Activated naive CD4-positive, alpha-beta T cell treated with anti-CD3 and anti-CD28 coated beads for 36 hours (primary cell): ENCODE measurements at regions not wholly inside any gene's neighbourhood (a gene's known extent, or its start where the extent isn't known, plus 50 kb on each side); places are given as distances from the start of the nearest gene placed in this dataset.

Experiments
- CTCF ChIA-PET: fragments of 350-600 bp; sonication (Branson Sonifier 250); formaldehyde crosslinking; loops from one replicate; lab custom pipeline; 2021; ENCODE audit warnings: antibody characterized with exemption; lab: Charles Lee
- DNase-seq: peaks from one replicate; pipeline ENCODE4 v3.0.0-alpha.2; 2020
- H3K27ac Mint-ChIP-seq: one replicate; pipeline ENCODE4 v1.8.0; 2021; ENCODE audit warnings: mild to moderate bottlenecking, mixed read lengths
- H3K27me3 Mint-ChIP-seq: one replicate; pipeline ENCODE4 v1.8.0; 2021; ENCODE audit warnings: low read depth, mixed read lengths
- H3K36me3 Mint-ChIP-seq: one replicate; pipeline ENCODE4 v1.8.0; 2021; ENCODE audit warnings: low read depth, mixed read lengths
- H3K4me1 Mint-ChIP-seq: one replicate; pipeline ENCODE4 v1.8.0; 2021; ENCODE audit warnings: low read depth, mixed read lengths
- H3K4me3 Mint-ChIP-seq: one replicate; pipeline ENCODE4 v1.8.0; 2021; ENCODE audit warnings: mild to moderate bottlenecking, moderate library complexity, mixed read lengths
- H3K9me3 Mint-ChIP-seq: one replicate; pipeline ENCODE4 v1.8.0; 2021; ENCODE audit warnings: mixed read lengths
- intact Hi-C: fragments of 100-400 bp; cut with micrococcal nuclease; formaldehyde crosslinking; loops from one replicate; pipeline ENCODE4 v1.15.1; 2023

- Mint-ChIP-seq H3K9me3 (peaks cover 6% of the 10 kb centered on the region), H3K36me3 (no peaks in the 10 kb centered on the region), H3K27ac (no peak overlapping the region), H3K4me3 (no peak overlapping the region), H3K27me3 (no peaks in the 10 kb centered on the region), H3K4me1 (no peaks in the 10 kb centered on the region)
- CTCF ChIA-PET, result no interaction called here
- DNase-seq, result no peak
- intact Hi-C loops, result no loop called here
These were observed 67.2 kb upstream of the SYT1 start for GRCh38 chr12:78797196-78797931.

GRCh38 chr12:78799649-78800048 lies 64.9 kb upstream of the SYT1 start:
- H3K36me3 Mint-ChIP-seq, result no peaks in the 10 kb centered on the region
- intact Hi-C loops, result no loop called here
- H3K4me3 Mint-ChIP-seq, result no peak overlapping the region
- H3K27ac Mint-ChIP-seq, result no peak overlapping the region
- H3K27me3 Mint-ChIP-seq, result no peaks in the 10 kb centered on the region
- DNase-seq, result no peak
- H3K4me1 Mint-ChIP-seq, result no peaks in the 10 kb centered on the region
- H3K9me3 Mint-ChIP-seq, result peaks cover 6% of the 10 kb centered on the region
- CTCF ChIA-PET, result no interaction called here

GRCh38 chr12:78802593-78802992 lies 62.0 kb upstream of the SYT1 start:
- Mint-ChIP-seq H3K4me1 (no peaks in the 10 kb centered on the region), H3K4me3 (no peak overlapping the region), H3K9me3 (peaks cover 3% of the 10 kb centered on the region), H3K36me3 (no peaks in the 10 kb centered on the region), H3K27ac (no peak overlapping the region), H3K27me3 (no peaks in the 10 kb centered on the region)
- DNase-seq, result no peak
- intact Hi-C loops, result no loop called here
- CTCF ChIA-PET, result interaction anchor here (0.7 kb wide), 1 partner anchor 1849 kb away, joined by 5 read pairs; no protein-coding TSS in a partner anchor

- H3K4me1 Mint-ChIP-seq, result no peaks in the 10 kb centered on the region
- DNase-seq, result no peak
- peaks cover 3% of the 10 kb centered on the region for H3K9me3 Mint-ChIP-seq
- H3K4me3 Mint-ChIP-seq, result no peak overlapping the region
- CTCF ChIA-PET, result no interaction called here
- no peaks in the 10 kb centered on the region for H3K27me3 Mint-ChIP-seq
- no peak overlapping the region for H3K27ac Mint-ChIP-seq
- H3K36me3 Mint-ChIP-seq, result no peaks in the 10 kb centered on the region
- intact Hi-C loops, result no loop called here
These were observed 60.3 kb upstream of the SYT1 start for GRCh38 chr12:78804262-78804661.
